Thyroid gland (tissue), 4 donors: ENCODE measurements at regions not wholly inside any gene's neighbourhood (a gene's known extent, or its start where the extent isn't known, plus 50 kb on each side); places are given as distances from the start of the nearest gene placed in this dataset.

Experiments
- CTCF ChIP-seq, 6 experiments: fragments of 200-600 bp in 3 of 6; fragments of 450-650 bp in 3 of 6; sonication (generic) in 3 of 6; IDR thresholded peaks; one replicate each; pipeline ENCODE4 v1.5.1; 2016 to 2019; ENCODE audit warnings: antibody characterized with exemption in 6 of 6, mild to moderate bottlenecking in 2 of 6, inconsistent platforms in 1 of 6, moderate library complexity in 1 of 6
- POLR2A ChIP-seq, 2 donors: fragments of 450-650 bp; IDR thresholded peaks; one replicate each; pipeline ENCODE4 v1.6.1; 2017; ENCODE audit warnings: antibody characterized with exemption in 2 of 2, mild to moderate bottlenecking in 2 of 2, moderate library complexity in 1 of 2

GRCh38 chr4:123941306-123941705 is 544.7 kb downstream of the SPRY1 start:
- TF ChIP-seq CTCF (IDR thresholded peaks at IDR 0.05) (no peak), POLR2A (IDR thresholded peaks at IDR 0.05) (no peak)
